GM21360 (cell line): ENCODE measurements at regions not wholly inside any gene's neighbourhood (a gene's known extent, or its start where the extent isn't known, plus 50 kb on each side); places are given as distances from the start of the nearest gene placed in this dataset.
"Not testable (repeated sequence)": the region's sequence is repeated elsewhere in the genome, so short reads cannot be mapped to it uniquely, and the experiment has no call there.

ENCODE experiments used
- ATAC-seq: cut with Tn5 transposase; IDR thresholded peaks from one replicate; pipeline ENCODE4 v1.9.1; 2021; ENCODE audit warnings: mild to moderate bottlenecking, moderate library complexity; ENCODE audit not compliant: unreplicated experiment

DNA sequence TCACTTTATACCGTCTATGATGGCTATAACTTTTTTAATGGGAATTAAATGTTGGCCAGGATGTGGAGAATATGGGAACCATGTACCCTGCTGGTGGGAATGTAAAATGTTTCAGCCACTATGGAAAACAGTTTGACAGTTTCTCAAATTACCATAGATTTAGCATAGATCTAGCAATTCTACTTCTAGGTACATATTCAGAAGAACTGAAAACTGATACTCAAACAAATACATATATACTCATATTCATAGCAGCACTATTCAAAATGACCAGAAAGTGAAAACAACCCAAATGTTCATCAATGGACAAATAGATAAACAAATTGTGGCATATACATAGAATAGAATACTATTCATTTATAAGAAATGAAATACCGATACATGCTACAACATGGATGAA lies 539.4 kb downstream of the IGSF11 start:
- peak; percentile 63 for ATAC-seq

DNA sequence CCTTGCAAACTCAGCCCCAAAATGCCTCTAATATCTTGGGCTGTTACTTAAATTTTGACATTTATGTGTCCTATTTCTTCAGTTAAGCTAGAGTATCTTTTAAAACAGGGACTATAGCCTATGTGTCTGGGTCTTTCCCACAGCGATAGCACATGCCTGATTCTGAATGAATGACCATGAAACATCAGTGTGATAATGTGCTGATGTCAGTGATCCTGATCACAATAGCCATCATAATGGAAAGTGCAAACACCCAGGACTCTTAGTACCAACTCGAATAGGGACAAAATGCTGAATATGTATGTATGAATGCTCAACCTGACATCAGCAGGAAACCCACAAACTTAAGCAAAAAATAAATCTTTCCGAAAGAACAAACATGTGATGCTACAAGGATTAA lies 537.4 kb downstream of the IGSF11 start:
- no peak for ATAC-seq

DNA sequence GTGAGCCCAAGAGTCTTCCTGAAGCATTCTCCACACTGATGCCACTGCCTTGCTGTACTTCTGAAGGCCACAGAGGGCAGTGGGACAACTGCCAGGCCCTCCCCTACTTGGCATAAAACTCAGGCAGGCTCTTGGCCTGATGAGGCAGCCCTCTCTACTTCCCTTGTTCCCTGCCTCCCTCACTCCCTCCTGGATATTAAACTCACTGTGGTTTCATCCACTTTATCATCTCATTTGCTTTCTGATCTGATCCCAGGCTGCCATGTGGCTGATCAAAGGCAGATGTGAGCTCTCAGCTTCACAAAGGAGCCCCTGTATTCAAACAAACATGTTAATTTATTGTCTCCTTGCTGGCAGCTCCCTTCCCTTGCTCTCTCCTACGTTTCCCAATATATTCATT lies 533.5 kb downstream of the IGSF11 start:
- ATAC-seq = no peak

DNA sequence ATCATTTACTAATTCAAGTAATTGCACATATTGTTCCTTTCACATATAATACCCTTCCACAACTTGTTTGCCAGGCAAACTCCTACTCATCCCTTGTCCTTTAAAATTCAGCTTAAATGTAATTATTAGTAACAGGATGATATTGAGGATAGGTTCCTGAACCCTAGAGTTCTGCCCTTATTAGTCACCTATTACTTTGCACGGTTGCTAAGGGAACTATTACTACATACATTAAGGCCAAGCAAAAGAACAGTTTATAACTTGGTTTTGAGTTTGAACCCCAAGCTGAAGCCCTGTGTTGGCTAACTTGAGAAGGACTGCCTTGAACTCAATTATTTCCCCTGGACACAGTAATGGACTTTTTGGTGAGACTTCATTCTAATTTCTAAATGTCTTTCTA lies 529.7 kb downstream of the IGSF11 start:
- ATAC-seq = no peak

DNA sequence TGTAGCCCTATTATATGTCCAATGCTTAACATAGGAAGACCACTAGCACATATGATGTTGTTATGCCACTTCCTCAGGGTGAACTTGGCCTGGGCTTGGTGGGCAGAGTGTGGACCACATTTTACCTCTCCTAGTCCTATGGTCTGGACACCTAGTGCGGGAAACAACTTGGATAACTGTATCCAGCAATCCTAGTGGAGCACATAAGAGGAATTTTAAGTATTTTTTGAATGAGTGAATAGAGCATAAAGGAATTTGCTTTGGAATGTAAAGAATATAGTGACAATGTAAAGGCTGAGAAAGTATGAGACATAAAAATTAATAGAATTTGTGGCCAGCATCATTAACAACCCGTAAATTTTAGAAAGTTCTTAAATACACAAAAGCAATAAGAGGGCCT lies 528.9 kb downstream of the IGSF11 start:
- ATAC-seq = no peak

DNA sequence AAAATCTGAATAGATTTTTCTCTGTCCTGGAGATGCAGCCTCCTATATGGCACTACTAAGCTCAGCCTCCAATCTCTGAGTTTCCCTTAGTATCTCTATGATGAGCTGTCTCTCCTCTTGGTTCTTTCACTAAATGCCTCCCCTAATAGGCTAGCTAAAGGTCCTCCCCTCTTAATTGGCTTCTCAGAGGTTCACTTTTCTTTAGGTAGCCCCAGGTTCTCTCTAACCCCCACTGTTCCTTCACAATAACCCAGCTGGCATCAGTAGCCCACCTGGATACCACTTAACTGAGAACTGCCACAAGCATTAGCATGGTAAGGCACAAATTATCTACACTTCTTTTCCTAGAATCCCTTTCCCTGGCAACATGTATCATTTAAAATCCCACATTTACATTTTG lies 523.2 kb downstream of the IGSF11 start:
- ATAC-seq = no peak

DNA sequence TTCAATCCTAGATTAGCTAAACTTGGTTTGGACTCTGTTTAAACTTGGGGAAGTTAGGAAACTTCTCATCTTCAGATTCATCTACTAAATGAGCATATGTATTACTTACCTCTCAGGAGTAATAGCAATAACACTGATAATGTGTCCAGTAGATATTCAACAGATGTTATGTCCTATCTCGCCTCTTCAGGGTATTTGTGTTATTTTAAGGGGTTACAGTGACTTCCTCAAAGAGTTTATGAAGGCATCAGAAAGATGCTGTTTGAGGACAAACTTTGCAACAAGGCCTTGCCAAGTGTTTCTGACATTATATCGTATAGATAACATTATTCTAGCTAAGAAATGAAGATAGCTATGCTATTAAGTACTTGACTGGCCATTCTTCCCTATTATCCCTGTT lies 522.3 kb downstream of the IGSF11 start:
- ATAC-seq = no peak

DNA sequence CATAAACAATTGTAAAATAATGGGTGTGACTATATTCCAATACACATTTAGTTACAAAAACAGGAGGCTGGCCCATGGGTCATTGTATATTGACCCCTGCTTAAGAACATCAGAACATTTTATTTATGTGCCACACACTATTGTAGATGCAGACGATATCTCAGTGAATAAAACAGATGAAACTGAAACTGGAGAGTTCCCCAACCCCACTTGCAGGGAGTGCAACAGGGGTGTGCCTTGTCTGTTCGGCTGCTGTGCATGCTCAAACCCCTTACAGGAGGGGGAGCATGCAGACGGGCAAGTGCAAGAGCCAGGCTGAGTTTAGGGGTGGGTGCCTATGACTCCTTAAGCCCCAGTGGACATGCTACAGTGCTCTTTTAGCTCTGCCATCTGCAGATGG lies 509.6 kb downstream of the IGSF11 start:
- peak; percentile 36 for ATAC-seq

DNA sequence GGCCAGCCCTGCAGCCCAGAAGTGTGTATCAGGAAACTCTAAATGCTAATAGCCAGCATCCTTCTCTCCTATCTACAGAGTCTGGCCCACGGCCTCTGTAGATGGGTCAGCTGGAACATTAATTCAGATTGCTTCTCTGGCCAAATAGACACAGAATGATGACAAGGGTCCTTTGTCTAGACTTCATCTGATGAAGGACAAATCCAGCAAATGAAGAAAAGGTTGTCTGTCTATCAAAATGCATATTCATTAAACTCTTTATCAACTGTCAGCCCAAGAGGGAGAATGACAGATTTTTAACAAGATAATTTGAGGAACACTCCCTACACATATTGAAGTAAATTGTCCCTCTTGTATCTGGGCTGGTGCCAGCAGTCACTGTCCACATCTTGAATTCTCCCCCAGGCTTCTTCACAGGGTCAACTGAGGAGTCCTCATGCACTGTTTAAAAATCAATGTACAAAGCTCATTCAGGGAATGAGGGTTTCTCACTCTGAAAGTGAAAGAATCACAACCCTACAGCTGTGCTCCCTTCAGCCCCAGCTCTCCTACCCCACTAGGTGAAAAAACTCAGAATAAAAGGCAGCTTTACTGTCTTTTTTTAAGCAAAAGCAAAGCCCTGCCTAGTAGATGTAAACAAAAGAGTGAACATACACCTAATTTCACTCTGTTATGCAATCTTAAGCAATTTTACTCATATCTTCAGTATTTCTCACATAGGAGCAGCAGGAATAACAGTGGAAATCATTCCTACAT lies 507.7 kb downstream of the IGSF11 start:
- peak; percentile 89 for ATAC-seq

DNA sequence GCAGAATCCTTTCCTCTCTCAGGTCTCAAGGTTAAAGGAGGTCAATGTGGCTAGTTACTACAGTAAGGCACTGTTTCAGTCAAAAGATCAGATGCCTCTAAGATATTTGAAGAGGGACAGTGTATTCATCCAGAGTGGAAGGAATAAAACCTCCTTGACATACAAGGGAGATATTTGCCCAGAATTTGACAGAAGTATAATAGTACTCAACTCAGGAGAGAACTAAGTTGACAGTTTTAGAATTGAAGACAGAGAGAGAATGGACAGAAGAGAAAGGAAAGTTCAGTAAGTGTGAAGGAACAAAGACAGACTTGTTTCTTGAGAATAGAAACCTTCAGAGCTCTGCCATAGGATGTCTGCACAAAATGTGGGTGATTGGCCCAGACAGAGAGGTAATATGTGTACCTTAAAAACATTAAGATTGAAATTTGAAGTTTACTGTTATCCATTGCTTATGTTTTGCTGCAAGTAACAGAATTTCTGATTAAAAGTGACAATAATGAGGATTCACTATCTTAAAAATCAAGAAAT lies 507.1 kb downstream of the IGSF11 start:
- peak; percentile 29 for ATAC-seq

DNA sequence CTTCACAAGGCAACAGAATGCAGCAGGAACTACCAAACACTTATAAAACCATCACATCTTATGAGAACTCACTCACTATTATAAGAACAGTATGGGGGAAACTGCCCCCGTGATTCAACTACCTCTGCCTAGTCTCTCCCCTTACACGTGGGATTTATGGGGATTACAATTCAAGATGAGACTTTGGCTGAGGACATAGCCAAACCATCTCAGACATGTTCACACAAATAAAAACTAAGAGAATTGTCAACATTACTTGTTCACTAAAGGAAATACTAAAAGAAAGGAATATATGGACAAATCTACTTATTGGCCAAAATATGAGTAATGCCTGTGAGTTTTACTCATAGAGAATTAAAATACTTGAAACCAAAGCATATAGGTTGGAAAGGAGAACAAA lies 505.1 kb downstream of the IGSF11 start:
- no peak for ATAC-seq

DNA sequence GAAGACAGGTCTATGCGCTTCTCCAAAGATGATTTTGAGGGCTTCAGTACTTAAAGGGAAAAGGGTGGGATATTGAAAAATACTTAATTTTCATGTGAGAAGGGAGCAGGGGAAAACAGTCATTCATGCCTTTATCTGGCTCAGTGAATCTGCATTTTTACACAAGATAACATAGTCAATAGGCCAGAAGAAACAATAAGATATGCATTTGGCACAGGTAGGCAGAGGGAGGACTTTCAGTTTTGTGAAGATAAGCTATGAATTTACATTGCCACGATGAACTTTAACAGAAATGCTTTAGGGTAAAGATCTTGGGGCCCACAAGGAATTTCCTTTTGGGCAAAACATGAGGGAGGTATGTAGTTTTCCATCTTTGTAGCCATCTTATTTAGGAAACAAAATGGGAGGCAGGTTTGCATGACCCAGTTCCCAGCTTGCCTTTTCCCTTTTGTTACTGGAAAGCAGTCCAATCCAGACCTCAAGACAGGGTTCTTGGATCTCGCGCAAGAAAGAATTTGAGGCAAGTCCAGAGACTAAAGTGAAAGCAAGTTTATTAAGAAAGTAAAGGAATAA lies 504.2 kb downstream of the IGSF11 start:
- ATAC-seq = no peak

DNA sequence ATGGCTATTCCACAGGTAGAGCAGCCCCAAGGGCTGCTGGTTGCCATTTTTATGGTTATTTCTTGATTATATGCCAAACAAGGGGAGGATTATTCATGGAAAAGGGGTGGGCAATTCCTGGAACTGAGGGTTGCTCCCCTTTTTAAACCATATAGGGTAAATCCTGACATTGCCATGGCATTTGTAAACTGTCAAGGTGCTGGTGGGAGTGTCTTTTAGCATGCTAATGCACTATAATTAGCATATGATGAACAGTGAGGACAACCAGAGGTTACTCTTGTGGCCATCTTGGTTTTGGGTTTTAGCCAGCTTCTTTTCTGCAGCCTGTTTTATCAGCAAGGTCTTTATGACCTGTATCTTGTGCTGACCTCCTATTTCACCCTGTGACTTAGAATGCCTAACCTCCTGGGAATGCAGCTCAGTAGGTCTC lies 503.7 kb downstream of the IGSF11 start:
- not testable (repeated sequence) for ATAC-seq

DNA sequence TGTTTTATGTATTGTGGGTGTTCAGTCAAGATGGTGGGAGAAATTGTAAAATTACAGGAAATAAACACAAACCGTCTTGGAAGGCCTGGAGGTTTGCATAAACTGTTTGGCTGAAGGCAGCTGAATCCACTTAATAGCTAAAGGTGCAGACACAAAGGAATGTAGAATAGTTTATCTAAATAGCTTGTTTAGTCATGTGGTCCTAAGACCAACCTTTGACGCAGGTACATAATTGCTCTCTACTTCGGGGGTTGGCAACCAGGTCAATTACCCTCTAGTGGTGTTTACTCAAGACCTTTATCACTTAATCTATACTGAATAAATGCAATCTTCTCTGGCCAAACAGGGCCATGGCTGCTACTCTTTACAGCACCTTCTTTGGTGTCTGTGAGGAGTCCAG lies 502.8 kb downstream of the IGSF11 start:
- no peak for ATAC-seq

DNA sequence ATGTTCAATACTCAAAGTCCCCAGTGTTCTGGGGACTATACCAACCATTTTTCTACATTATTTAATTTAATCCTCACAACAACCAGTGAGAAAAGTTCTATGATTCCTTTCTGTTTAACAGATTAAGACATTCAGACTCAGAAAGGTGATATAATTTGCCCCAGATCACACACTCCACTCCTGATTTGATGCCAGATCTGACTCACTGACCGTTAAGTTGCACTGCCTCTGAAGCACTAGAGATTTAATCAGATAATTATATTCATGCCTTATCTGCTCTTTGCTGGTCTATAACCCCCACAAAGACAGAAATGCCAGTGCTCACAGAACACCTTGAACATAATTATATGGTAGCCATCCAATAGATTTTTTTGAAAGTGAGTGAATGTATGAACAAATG lies 501.0 kb downstream of the IGSF11 start:
- ATAC-seq = no peak

DNA sequence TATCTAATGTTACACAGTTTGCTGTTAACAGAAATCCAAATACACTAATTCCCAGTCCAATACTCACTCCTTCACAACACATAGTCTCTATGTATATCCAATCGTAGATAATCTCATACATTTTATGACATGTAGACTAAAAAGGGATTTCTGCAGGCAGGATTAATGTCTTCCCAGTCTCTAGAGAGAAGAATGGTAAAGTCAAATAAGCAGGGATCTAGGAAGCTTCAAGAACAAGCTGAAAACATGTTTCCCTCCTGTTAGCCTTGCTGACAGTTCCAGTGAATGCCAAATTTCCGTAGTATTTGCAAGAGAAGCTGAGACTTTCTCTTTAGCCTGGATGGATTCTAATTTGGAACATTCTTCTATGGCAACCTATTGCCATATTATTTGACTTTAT lies 500.1 kb downstream of the IGSF11 start:
- no peak for ATAC-seq

DNA sequence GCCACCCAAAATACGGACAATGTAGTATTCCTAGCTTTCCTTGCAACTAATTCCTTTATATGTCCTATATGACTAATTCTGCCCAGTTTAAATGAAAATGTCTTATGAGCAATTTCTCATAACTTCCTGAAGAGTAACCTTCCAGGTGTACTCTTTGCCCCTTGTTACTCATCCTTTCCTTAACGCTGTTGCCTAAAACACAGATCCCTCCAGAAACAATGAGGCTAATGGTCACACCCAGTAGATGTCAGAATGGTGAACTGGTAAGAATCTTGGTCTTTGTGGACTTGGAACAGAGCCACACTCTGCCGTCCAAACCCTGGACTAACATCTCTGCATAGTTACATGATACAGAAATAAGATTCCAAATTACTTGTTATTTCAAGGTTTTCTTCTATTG lies 497.9 kb downstream of the IGSF11 start:
- no peak for ATAC-seq

DNA sequence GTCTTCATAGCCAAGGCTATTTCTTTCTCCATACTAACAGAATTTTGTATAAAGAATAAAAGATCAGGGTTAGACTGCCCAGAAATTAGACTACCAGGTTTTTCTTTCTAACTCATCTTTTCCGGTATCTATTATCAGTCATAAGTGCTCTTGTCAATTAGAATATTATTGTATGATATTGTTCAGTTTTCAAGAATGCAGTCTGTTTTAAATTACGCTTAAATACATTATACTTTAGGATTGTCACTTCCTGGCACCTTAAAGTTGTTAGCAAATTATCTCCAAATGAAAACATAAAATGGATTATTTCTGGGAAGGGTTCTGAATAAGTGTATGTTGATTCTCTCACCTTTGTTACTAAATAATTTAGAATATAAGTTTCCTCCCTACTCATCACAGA lies 497.2 kb downstream of the IGSF11 start:
- ATAC-seq = no peak

DNA sequence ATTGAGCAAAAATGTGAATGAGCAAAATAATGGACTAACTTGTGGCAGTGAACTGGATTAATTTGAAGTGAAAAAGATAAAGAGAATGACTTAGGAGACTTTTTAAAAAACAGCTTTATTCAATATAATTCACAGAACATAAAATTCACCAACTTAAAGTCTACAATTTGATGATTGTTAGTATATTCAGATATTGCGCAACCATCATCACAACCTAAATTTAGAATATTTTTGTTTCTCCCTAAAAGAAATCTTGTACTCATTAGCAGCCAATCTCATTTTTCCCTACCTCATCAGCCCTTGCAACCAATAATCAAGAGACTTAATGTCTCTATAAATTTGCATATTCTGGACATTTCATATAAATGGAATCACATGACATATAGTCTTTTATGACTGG lies 496.5 kb downstream of the IGSF11 start:
- no peak for ATAC-seq

DNA sequence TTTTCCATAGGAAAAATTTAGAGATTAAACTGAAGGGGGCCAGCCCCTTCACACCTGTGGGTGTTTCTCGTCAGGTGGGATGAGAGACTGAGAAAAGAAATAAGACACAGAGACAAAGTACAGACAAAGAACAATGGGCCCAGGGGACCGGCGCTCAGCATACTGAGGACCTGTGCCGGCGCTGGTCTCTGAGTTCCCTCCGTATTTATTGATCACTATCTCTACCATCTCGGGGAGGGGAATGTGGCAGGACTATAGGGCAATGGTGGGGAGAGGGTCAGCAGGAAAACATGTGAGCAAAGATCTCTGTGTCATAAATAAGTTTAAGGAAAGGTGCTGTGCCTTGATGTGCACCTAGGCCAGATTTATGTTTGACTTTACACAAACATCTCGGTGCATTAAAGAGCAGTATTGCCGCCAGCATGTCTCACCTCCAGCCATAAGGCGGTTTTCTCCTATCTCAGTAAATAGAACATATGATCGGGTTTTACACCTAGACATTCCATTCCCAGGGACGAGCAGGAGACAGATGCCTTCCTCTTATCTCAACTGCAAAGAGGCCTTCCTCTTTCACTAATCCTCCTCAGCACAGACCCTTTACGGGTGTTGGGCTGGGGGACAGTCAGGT lies 494.7 kb downstream of the IGSF11 start:
- not testable (repeated sequence) for ATAC-seq

DNA sequence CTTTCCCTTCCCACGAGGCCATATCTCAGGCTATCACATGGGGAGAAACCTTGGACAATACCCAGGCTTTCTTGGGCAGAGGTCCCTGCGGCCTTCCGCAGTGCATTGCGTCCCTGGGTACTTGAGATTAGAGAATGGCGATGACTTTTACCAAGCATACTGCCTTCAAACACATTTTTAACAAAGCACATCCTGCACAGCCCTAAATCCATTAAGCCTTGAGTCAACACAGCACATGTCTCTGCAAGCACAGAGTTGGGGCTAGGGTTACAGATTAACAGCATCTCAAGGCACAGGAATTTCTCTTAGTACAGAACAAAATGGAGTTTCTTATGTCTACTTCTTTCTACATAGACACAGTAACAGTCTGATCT lies 494.2 kb downstream of the IGSF11 start:
- ATAC-seq = not testable (repeated sequence)

DNA sequence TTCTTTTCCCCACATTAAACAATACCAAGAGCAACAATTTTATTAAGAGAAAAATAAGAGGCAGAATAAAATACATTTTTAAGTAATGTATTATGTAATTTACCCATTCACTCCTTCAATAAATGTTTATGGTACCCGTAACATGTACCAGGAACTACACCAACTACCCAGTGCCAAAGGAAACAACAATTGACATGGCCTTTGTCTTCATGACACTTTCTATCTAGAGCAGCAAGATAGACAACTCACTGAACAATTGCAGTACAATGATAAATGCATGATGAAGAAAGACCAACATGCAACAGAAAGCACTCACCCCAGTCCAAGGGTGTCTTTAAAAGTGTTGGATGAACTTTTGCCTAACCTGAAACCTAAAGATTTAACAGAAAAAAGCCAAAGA lies 493.8 kb downstream of the IGSF11 start:
- no peak for ATAC-seq
